GM18505 (cell line): ENCODE measurements at regions not wholly inside any gene's neighbourhood (a gene's known extent, or its start where the extent isn't known, plus 50 kb on each side); places are given as distances from the start of the nearest gene placed in this dataset.

ENCODE experiments used
- ATAC-seq: cut with Tn5 transposase; IDR thresholded peaks from one replicate; pipeline ENCODE4 v1.9.1; 2021; ENCODE audit not compliant: unreplicated experiment
- POLR2A ChIP-seq: IDR thresholded peaks from 4 replicates; pipeline ENCODE4 v1.6.1; 2011; ENCODE audit warnings: borderline replicate concordance; ENCODE audit not compliant: insufficient read depth, insufficient read length; ENCODE audit errors: extremely low read depth

DNA sequence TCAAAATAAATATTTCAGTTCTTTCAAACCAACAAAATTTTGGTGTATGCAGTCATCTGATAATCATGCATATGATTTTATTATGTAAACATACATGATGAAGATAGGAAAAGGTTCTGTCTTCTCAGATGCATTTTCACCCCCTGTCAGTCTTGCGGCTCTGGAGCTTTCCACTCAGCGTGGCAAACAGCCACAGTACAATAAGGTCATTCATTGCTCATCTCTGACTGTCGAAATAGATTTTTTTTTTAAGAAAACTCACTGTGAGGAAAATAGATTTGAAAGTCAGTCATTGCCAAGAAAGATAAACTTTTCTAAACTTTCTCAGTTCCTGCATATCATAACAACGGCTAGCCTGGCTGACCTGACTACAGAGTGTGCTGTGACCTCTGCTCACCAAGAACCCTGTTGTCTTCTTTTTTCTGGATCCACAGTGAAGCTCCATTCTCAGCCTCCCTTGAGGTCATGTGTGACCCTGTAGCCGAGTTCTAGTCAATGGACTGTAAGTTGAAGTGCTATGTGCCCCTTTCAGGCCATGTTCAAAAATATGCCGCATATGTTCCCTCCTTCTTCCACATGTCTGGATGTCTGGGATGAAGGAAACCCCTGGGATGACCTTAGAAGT is 519.6 kb downstream of the KLF5 start:
- ATAC-seq, result no peak
- no peak for TF ChIP-seq POLR2A

GRCh38 chr13:73576291-73576690 is 517.5 kb downstream of the KLF5 start:
- TF ChIP-seq POLR2A, result no peak
- no peak for ATAC-seq

- ATAC-seq, result no peak
- TF ChIP-seq POLR2A, result no peak
These were observed 514.0 kb downstream of the KLF5 start for GRCh38 chr13:73572824-73573223.

DNA sequence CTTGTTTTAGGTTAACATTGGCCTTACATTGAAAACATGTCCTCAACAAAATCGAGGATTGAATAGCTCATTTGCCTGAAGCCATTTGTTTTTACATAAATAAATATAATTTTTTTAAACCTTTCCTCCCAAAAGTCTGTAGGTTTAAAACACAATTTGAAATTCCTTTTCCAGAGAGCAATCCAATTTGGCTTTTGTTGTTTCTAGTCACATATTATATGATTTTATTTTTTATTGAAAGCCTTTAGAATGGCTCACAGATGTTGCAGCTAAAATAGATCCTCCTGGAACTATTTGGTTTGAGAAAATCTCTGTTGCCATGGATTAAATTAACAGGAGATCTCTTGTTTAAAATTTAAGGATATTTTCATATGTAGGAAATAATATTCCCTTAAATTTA is 512.6 kb downstream of the KLF5 start:
- ATAC-seq, result no peak
- no peak for TF ChIP-seq POLR2A

DNA sequence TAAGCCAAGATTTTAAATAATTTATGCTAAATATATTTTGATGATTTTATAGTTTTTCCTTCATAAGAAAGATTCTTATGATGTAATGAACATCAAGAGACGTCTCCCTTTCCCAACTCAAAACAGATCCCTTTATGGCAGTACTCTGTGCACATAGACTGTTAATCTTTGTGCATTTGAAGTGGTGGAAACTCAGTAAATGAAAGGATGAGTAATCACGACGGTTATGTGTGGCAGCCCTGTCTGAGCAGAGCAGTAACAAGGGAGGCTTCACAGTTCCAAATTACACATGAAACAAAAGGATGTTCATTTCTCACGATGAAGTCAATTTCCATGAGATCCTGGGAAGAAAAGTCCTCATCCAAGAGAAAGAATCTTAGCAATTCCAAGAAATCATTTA is 498.1 kb downstream of the KLF5 start:
- ATAC-seq, result no peak

GRCh38 chr13:73556128-73556527 is 497.3 kb downstream of the KLF5 start:
- ATAC-seq, result no peak
- TF ChIP-seq POLR2A, result no peak

More for the DNA sequence above, 498.1 kb downstream of the KLF5 start:
- no peak for TF ChIP-seq POLR2A

GRCh38 chr13:73551736-73552135 is 492.9 kb downstream of the KLF5 start:
- ATAC-seq, result no peak
- TF ChIP-seq POLR2A, result no peak

- ATAC-seq, result no peak
- no peak for TF ChIP-seq POLR2A
These were observed 490.9 kb downstream of the KLF5 start for GRCh38 chr13:73549717-73550116.

- TF ChIP-seq POLR2A, result no peak
- ATAC-seq, result no peak
These were observed 489.6 kb downstream of the KLF5 start for GRCh38 chr13:73548449-73548848.

- ATAC-seq, result no peak
These were observed 488.4 kb downstream of the KLF5 start for GRCh38 chr13:73547239-73547638.

GRCh38 chr13:73544175-73544574 is 485.4 kb downstream of the KLF5 start:
- ATAC-seq, result no peak
- no peak for TF ChIP-seq POLR2A

More at GRCh38 chr13:73547239-73547638, 488.4 kb downstream of the KLF5 start:
- no peak for TF ChIP-seq POLR2A

- ATAC-seq, result no peak
- TF ChIP-seq POLR2A, result no peak
These were observed 483.6 kb downstream of the KLF5 start for GRCh38 chr13:73542446-73542845.

DNA sequence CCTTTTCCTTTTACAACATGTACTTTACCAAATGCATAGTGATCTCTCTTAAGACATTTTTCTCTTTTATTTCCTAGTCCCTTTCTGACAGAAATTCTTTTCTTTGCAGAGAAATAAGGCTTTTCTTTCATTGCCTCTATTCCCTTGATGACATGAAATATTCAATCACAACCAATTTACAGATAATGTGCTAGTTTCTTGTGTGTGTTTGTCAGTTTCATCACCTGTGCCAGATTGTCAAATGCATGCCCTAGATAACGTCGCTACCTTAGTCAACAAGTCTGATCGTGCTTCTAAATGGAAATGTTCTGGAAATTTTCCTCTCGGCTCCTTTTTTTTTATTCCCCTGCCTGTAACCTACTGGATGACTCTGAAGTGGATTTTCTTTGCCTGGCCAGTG is 478.1 kb downstream of the KLF5 start:
- no peak for ATAC-seq
- no peak for TF ChIP-seq POLR2A

GRCh38 chr13:73535341-73535740 is 476.5 kb downstream of the KLF5 start:
- ATAC-seq, result no peak
- TF ChIP-seq POLR2A, result no peak
